OCI-LY7 (cell line): ENCODE measurements at regions not wholly inside any gene's neighbourhood (a gene's known extent, or its start where the extent isn't known, plus 50 kb on each side); places are given as distances from the start of the nearest gene placed in this dataset.

Experiments
- EZH2phosphoT487 ChIP-seq: fragments of 200-600 bp; sonication (generic); IDR thresholded peaks from 2 replicates; pipeline ENCODE4 v1.6.1; 2018; ENCODE audit warnings: low read depth, borderline replicate concordance, mild to moderate bottlenecking, mixed run types, antibody characterized with exemption, low read length, moderate library complexity, mixed read lengths
- TF ChIP-seq, protein P1 (sequence below): fragments of 200-600 bp; sonication (generic); conservative IDR thresholded peaks from 2 replicates; pipeline ENCODE4 v1.5.1; 2014; ENCODE audit warnings: mild to moderate bottlenecking, antibody characterized with exemption, low read length, moderate library complexity, mixed read lengths

DNA sequence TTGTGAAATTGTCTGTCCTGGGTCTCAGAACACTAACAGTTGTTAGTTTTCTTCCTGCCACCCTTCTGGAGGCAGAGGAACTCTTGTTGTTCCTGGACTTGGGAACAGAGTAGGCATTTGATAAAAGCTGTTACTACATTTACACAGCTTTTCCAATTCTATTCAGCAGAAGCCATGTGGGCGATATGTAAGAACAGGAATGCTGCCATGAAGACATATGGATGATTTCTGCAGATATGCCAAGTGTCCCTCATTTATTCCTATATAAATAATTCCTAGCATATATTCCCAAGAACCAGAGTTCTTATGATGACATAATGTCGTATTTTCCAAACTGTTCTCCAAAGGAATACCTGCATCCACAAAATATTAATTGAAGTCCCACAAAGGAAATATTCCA is 135.9 kb upstream of the DAB2 start:
- TF ChIP-seq, protein P1, sequence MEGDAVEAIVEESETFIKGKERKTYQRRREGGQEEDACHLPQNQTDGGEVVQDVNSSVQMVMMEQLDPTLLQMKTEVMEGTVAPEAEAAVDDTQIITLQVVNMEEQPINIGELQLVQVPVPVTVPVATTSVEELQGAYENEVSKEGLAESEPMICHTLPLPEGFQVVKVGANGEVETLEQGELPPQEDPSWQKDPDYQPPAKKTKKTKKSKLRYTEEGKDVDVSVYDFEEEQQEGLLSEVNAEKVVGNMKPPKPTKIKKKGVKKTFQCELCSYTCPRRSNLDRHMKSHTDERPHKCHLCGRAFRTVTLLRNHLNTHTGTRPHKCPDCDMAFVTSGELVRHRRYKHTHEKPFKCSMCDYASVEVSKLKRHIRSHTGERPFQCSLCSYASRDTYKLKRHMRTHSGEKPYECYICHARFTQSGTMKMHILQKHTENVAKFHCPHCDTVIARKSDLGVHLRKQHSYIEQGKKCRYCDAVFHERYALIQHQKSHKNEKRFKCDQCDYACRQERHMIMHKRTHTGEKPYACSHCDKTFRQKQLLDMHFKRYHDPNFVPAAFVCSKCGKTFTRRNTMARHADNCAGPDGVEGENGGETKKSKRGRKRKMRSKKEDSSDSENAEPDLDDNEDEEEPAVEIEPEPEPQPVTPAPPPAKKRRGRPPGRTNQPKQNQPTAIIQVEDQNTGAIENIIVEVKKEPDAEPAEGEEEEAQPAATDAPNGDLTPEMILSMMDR: no peak
- TF ChIP-seq EZH2phosphoT487: no peak
